SK-N-MC (cell line): ENCODE measurements at regions not wholly inside any gene's neighbourhood (a gene's known extent, or its start where the extent isn't known, plus 50 kb on each side); places are given as distances from the start of the nearest gene placed in this dataset.

Source experiments
- DNase-seq: peaks from one replicate; pipeline ENCODE4 v3.0.0-alpha.2; 2011; ENCODE audit warnings: low read depth, low spot score
- H3K27ac ChIP-seq: fragments of 200-600 bp; sonication (generic); 2 replicates; pipeline ENCODE4 v1.5.1; 2016; ENCODE audit warnings: mixed run types
- H3K36me3 ChIP-seq: fragments of 200-600 bp; sonication (generic); 2 replicates; pipeline ENCODE4 v1.6.1; 2017; ENCODE audit warnings: antibody characterized with exemption, low read length, mixed read lengths; ENCODE audit not compliant: insufficient read depth
- H3K4me3 ChIP-seq: fragments of 200-600 bp; sonication (generic); 2 replicates; pipeline ENCODE4 v1.5.1; 2016
- H3K9ac ChIP-seq: fragments of 200-600 bp; sonication (generic); 2 replicates; pipeline ENCODE4 v1.8.0; 2017; ENCODE audit warnings: mixed run types, mixed read lengths; ENCODE audit not compliant: insufficient read length
- H3K9me3 ChIP-seq: fragments of 200-600 bp; sonication (generic); 2 replicates; pipeline ENCODE4 v1.6.1; 2017; ENCODE audit warnings: low read depth, mild to moderate bottlenecking, antibody characterized with exemption, low read length, moderate library complexity, mixed read lengths
- EZH2 ChIP-seq: fragments of 200-600 bp; sonication (generic); IDR thresholded peaks from one replicate; pipeline ENCODE4 v1.6.1; 2017; ENCODE audit warnings: antibody characterized with exemption
- FOXP2 ChIP-seq: optimal IDR thresholded peaks from 2 replicates; pipeline ENCODE3; 2011; ENCODE audit warnings: mild to moderate bottlenecking, moderate library complexity; ENCODE audit not compliant: insufficient read depth; ENCODE audit errors: extremely low read length, control extremely low read depth
- POLR2AphosphoS5 ChIP-seq: IDR thresholded peaks from 2 replicates; pipeline ENCODE4 v1.6.1; 2012; ENCODE audit warnings: mild to moderate bottlenecking, low read depth, low read length, borderline replicate concordance

GRCh38 chr12:19036673-19037357 is 92.7 kb upstream of the PLEKHA5 start:
- no peaks in the 10 kb centered on the region for H3K36me3 ChIP-seq
- no peak overlapping the region for H3K27ac ChIP-seq
- TF ChIP-seq EZH2 (no peak), POLR2AphosphoS5 (no peak), FOXP2 (no peak)
- H3K9me3 ChIP-seq = peaks cover 4% of the 10 kb centered on the region; the same call in 1 of the 2 replicates
- no peak overlapping the region for H3K4me3 ChIP-seq
- DNase-seq = no peak
- no peak overlapping the region for H3K9ac ChIP-seq

GRCh38 chr12:19038209-19038608 is 91.3 kb upstream of the PLEKHA5 start:
- DNase-seq = no peak
- Histone ChIP-seq H3K36me3 (no peaks in the 10 kb centered on the region), H3K27ac (no peak overlapping the region), H3K4me3 (no peak overlapping the region), H3K9ac (no peak overlapping the region), H3K9me3 (no peaks in the 10 kb centered on the region)
- TF ChIP-seq EZH2 = no peak
- TF ChIP-seq POLR2AphosphoS5 = no peak
- no peak for TF ChIP-seq FOXP2

- TF ChIP-seq FOXP2 = no peak
- no peak for TF ChIP-seq EZH2
- TF ChIP-seq POLR2AphosphoS5 = no peak
- Histone ChIP-seq H3K27ac (no peak overlapping the region), H3K9me3 (no peaks in the 10 kb centered on the region), H3K36me3 (no peaks in the 10 kb centered on the region), H3K9ac (no peak overlapping the region), H3K4me3 (no peak overlapping the region)
- no peak for DNase-seq
Observed at GRCh38 chr12:19039515-19039914, 90.0 kb upstream of the PLEKHA5 start.

- H3K9ac ChIP-seq = no peak overlapping the region
- no peaks in the 10 kb centered on the region for H3K9me3 ChIP-seq
- DNase-seq = no peak
- TF ChIP-seq EZH2 = no peak
- no peak for TF ChIP-seq POLR2AphosphoS5
- TF ChIP-seq FOXP2 = no peak
- H3K4me3 ChIP-seq = no peak overlapping the region
- no peak overlapping the region for H3K27ac ChIP-seq
- H3K36me3 ChIP-seq = no peaks in the 10 kb centered on the region
Observed at GRCh38 chr12:19042221-19042620, 87.3 kb upstream of the PLEKHA5 start.

GRCh38 chr12:19044430-19044829 is 85.1 kb upstream of the PLEKHA5 start:
- no peak overlapping the region for H3K9ac ChIP-seq
- H3K36me3 ChIP-seq = no peaks in the 10 kb centered on the region
- H3K9me3 ChIP-seq = no peaks in the 10 kb centered on the region
- no peak for DNase-seq
- TF ChIP-seq POLR2AphosphoS5 = no peak
- TF ChIP-seq FOXP2 = no peak
- no peak overlapping the region for H3K4me3 ChIP-seq
- H3K27ac ChIP-seq = no peak overlapping the region

GRCh38 chr12:19044891-19045290 is 84.6 kb upstream of the PLEKHA5 start:
- no peak overlapping the region for H3K9ac ChIP-seq
- no peak overlapping the region for H3K27ac ChIP-seq
- H3K4me3 ChIP-seq = no peak overlapping the region
- no peak for TF ChIP-seq POLR2AphosphoS5
- no peak for TF ChIP-seq FOXP2
- no peak for TF ChIP-seq EZH2
- H3K36me3 ChIP-seq = no peaks in the 10 kb centered on the region
- DNase-seq = no peak
- H3K9me3 ChIP-seq = no peaks in the 10 kb centered on the region

GRCh38 chr12:19045426-19045825 is 84.1 kb upstream of the PLEKHA5 start:
- H3K4me3 ChIP-seq = no peak overlapping the region
- H3K36me3 ChIP-seq = no peaks in the 10 kb centered on the region
- no peak overlapping the region for H3K9ac ChIP-seq
- DNase-seq = no peak
- no peak overlapping the region for H3K27ac ChIP-seq
- no peaks in the 10 kb centered on the region for H3K9me3 ChIP-seq
- TF ChIP-seq EZH2 (no peak), POLR2AphosphoS5 (no peak), FOXP2 (no peak)

GRCh38 chr12:19048943-19049342 is 80.6 kb upstream of the PLEKHA5 start:
- H3K9me3 ChIP-seq = no peaks in the 10 kb centered on the region
- no peak for DNase-seq
- H3K4me3 ChIP-seq = no peak overlapping the region
- no peak overlapping the region for H3K9ac ChIP-seq
- no peak for TF ChIP-seq FOXP2
- no peak for TF ChIP-seq EZH2
- no peak for TF ChIP-seq POLR2AphosphoS5
- H3K36me3 ChIP-seq = no peaks in the 10 kb centered on the region
- H3K27ac ChIP-seq = no peak overlapping the region

GRCh38 chr12:19052689-19053088 is 76.8 kb upstream of the PLEKHA5 start:
- H3K9me3 ChIP-seq = no peaks in the 10 kb centered on the region
- no peaks in the 10 kb centered on the region for H3K36me3 ChIP-seq
- no peak for TF ChIP-seq EZH2
- H3K4me3 ChIP-seq = no peak overlapping the region
- no peak for DNase-seq
- H3K9ac ChIP-seq = no peak overlapping the region
- no peak overlapping the region for H3K27ac ChIP-seq
